HG03066 (cell line): ENCODE measurements at regions not wholly inside any gene's neighbourhood (a gene's known extent, or its start where the extent isn't known, plus 50 kb on each side); places are given as distances from the start of the nearest gene placed in this dataset.

Experiments
- ATAC-seq: cut with Tn5 transposase; IDR thresholded peaks from one replicate; pipeline ENCODE4 v1.9.1; 2021; ENCODE audit warnings: low read depth; ENCODE audit not compliant: unreplicated experiment

DNA sequence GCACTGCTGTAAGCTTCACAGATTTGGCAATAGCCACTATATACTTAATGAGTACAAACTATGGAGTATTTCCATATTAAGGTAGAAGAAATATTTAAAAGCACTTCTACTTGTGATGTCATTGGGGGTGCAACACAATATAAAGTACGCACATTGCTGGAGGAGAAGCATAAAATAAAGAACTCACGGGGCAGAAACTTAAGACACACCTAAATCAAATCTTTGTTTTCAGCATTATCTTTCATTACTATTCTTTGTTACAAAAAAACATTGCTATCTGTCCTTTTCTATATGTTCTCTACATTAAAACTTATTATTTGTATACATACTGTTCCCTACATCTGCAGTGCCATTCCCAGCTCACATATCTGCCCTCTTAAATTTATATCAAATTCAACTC, 93.3 kb upstream of the VPREB1 start:
- no peak for ATAC-seq

DNA sequence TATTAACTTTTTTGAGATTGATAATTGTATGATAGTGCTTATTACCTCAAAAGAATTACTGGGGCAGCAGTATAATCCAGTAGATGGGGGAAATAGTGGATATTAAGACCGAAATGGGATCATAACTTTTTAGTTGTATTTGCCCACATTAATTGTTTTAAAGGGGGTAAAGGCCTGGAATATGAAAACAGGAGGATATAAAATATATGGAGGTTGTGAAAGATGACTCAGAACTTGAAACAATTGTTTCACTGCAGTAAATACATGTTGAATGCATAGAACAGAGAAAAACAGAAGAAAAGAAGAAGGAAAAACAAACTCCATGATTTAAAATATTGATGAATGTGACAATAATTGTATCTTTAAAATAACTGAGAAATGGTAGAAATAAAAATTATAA, 94.1 kb upstream of the VPREB1 start:
- ATAC-seq = no peak

DNA sequence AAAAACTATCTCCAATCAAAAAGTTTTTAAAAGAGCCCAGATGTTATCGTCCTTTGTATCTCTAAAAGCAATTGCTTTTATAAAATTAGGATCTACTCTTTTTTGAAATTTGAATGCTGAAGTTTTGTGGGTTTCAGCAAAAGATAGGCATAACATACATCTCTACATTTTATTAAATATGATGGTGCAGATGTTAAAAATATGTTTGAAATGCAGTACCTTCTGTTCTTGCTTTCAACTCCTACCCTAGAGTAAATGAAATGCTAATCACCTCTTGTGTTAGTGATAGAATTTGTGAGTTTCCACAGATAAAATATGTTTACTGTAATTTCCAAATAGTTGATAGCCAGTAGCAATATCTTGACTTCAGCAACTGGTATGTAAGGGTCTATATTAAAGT, 95.7 kb upstream of the VPREB1 start:
- ATAC-seq = no peak

DNA sequence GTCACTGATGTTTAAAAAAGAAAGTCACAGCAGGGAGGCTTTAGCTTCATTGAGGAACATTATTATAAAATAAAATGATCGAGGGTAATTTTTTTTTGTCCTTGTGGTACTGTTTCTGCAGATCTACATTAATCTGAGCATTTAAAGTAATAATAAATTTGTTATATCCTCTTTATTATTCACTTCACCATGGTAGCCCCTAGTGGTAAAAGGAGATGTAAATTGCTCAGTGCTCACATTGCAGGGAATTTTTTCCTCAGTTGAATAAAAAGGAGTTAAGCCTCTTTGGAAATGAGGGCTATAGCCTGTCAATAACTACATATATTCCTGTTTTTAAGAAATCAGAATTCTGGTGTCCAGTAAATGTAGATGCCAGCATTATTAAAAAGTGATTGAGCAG, 99.7 kb upstream of the VPREB1 start:
- ATAC-seq = no peak

DNA sequence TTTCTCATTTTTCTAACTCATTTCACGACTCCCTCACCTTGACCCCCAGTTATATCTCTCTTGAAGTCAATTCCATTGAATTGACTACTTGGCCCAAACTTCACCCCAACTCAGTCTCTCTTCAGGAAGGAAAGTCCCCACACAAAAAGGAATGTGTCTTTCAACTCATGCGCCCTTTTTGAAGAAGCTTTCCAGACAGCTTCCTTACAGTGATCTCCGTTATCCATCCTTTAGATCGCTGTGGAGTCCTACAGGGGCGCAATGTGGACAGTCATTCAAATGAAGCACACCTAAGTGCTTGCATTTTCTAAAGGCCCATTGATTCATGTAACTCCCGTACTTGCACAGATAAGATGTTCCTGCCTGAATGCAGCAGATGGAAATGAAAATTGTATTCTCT, 101.1 kb upstream of the VPREB1 start:
- ATAC-seq = no peak

DNA sequence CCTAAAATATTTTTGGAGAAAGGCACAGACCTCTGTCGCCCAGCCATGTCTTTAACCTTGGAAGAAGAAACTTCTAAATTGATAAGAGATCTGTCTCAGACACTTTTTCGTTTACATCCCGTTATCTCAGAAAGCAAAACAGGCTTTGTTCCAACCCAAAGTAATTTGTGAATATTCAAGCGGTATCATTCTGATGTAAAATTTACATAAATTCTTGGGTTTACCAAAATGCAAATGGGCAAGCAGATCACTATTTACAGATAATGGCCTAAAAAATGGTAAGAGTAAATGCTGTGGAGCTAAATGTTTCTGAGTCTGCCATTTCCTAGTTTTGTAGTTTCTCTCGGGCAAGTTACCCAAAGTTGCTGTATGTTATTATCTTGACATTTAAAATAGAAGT, 101.9 kb upstream of the VPREB1 start:
- no peak for ATAC-seq

DNA sequence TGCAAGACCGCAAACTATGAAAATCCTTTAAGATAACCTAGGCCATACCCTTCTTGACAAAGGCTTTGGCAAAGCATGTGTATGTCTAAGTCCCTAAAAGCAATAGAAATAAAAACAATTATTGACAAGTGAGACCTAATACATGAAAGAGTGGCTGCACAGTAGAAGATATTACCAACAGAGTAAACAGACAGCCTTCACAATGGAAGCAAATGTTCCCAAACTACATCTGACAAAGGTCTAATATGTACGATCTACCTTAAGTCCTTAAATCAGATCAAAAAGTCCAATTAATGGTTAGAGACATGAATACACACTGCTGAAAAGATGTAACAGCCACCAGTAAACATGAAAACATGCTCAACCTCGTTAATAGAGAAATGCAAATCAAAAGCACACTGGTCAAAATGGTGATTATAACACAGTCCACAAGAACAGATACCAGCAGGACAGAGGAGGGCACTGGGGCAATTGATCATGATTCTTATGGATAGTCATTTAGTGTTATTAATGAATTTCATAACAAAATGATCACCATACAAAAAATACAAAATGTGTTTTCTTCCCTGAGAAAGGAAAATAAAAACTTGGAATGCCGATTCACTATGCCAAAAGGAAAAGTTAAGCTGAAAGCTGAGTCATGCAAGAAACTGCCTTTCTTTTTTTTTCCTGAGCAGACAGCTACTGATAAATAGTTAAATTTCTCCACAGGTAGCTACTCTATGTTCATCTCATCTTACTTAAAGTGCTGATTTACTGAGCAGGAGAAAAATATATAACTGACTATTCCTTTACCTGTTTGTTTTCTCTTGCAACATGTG, 102.6 kb upstream of the VPREB1 start:
- ATAC-seq = no peak

DNA sequence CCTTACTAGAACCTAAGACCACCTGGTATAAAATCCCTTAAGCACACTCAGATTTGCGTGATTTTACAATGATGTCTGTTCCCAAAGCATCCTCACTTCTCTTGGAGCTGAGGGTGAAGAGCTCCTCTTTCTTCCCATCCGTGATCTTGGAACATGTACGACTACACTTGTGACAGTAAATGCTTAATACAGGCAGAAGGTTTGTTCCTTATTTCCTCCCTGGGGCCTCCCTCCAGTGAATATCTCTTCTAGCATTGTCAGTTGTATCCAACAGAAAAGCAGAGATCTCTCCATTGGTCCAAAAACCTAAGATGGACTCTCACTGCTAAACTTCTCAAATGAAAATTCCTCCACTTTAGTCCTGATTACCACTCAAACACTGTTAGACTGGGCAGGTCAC, 103.6 kb upstream of the VPREB1 start:
- no peak for ATAC-seq

DNA sequence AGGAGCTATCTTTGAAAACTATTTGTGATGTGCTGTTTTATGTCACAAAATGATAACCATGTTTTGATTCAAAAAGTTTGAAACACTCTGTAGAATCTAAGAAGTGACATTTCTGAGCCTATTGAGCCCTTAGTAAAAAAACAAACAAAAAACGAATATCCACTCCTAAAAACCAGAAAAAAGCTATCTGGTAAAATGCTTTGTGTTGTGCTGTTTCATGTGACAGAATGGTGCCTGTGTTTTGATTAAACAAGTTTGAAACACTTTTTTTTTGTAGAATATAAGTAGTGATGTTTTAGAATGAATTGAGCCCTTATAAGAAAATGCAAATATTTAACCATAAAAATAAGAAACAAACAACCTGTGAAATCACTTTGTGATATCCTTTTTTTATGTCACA, 105.2 kb upstream of the VPREB1 start:
- no peak for ATAC-seq

DNA sequence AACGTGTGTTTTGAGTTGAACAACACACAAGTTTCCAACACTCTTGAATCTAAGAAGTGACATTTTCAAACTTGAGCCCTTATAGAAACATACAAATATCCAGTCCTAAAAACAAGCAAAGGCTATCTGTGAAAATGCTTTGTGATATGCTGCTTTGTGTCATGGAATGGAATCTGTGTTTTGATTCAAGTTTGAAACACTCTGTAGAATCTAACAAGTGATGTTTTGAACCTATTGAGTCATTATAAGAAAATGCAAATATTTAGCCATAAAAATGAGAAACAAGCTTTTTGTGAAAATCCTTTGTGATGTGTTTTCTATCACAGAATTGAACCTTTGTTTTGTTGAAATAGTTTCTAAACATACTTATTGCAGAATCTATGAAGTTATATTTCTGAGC, 105.7 kb upstream of the VPREB1 start:
- no peak for ATAC-seq

DNA sequence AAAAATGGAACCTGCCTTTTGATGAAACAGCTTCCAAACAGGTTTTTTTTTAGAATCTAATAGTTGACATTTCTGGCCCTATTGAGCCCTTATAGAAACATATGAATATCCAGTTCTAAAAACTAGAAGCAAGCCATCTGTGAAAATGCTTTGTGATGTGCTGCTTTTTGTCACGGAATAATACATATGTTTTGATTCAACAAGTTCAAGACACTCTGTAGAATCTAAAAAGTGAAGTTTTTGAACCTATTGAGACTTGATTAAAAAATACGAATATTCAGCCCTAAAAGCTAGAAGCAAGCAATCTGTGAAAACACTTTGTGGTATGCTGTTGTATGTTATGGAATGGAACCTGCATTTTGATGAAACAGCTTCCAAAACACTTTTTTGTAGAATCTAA, 106.7 kb upstream of the VPREB1 start:
- no peak for ATAC-seq

DNA sequence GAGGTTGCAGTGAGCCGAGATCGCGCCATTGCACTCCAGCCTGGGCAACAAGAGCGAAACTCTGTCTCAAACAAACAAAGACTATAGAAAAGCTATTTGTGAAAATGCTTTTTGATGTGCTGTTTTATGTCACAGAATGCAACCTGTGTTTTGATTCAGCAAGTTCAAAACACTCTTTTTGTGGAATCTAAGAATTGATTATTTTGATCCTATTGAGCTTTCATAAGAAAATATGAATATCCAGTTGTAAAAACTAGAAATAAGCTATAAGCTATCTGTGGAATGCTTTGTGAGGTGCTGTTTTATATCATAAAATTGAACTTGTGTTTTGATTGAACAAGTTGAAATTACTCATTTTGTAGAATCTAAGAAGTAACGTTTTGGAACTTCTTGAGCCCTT, 110.7 kb upstream of the VPREB1 start:
- no peak for ATAC-seq

DNA sequence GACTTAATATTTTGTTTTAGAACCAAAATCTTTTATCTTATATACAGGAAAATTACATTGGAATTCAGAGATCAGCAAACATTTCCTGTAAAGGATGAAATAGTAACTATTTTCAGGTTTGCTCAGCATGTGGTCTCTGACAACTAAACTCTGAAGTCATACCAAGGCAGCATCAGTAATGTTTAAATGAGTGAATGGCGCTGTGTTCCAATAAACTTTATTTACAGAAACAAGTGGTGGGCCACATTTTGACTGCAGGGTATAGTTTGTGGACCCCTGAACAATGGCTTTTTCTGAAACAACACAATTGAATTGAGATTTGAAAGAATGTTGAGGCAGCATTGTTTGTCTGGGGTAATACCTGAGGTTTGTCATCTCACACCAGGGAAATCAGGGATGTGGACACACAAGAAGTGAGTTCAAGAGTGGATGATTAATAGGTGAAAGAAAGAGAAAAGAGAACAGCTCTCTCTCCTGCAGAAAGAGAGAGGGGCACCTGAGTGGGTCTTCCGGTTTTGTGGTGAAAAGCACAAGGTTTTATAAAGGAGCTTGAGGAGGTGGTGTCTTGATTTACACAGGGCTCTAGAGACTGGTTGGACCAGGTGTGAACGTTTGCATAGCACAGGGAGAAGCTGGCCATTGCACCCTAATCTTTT, 113.5 kb upstream of the VPREB1 start:
- no peak for ATAC-seq

DNA sequence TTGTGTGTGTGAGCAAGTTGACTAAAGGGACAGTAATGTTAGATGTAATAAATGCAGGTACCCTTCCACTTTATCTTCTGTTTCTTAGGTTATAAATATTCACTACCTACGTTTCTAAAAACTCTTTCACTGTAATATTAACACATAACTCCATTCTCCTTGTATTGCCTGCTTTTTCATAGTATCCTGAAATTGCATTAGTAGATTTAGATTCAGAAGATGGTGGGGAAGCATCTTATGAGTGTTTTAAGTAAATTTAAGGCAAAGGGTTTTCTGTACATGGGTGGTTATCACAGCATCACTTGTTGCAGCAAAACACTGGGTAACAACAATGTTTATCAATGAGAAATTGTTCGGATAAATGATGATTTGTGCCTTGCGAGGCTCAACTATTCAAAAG, 115.2 kb upstream of the VPREB1 start:
- ATAC-seq = no peak

DNA sequence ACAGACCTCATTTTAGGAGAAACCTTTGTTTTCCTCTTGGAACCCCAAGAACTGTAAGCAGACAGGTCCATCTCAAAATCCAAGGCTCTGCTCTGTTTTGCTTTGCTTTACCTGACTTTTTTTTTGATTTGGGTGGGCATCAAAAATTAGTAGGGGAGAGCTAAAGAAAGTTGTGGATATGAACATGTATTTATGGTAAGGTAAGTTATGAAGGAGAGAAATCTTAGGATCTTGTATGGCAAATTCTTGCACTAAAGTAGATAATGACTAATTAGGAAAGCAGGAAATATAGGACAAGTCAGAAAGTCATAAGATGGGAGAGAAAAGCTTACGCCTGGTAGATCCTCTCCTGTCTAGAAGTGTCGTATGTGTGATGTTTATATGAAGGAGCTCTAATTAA, 116.1 kb upstream of the VPREB1 start:
- ATAC-seq = no peak

DNA sequence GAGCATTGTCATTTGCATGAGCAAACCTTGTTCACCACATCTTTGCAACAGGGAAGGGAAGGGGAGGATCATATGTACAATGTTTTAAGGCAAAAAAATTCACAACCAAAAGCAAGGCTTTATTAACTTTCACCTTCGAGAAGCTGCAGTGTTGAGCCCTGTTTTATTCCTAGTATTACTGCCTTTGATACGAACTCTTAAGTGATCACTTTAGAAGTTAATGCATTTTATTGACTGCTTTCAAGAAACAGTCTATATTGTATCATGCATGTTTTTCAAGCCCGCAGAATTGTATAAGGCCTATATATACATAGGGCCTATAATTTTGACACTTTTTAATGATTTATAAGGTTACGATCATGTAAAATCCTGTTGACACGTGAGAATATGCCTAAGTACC, 117.5 kb upstream of the VPREB1 start:
- ATAC-seq = no peak

DNA sequence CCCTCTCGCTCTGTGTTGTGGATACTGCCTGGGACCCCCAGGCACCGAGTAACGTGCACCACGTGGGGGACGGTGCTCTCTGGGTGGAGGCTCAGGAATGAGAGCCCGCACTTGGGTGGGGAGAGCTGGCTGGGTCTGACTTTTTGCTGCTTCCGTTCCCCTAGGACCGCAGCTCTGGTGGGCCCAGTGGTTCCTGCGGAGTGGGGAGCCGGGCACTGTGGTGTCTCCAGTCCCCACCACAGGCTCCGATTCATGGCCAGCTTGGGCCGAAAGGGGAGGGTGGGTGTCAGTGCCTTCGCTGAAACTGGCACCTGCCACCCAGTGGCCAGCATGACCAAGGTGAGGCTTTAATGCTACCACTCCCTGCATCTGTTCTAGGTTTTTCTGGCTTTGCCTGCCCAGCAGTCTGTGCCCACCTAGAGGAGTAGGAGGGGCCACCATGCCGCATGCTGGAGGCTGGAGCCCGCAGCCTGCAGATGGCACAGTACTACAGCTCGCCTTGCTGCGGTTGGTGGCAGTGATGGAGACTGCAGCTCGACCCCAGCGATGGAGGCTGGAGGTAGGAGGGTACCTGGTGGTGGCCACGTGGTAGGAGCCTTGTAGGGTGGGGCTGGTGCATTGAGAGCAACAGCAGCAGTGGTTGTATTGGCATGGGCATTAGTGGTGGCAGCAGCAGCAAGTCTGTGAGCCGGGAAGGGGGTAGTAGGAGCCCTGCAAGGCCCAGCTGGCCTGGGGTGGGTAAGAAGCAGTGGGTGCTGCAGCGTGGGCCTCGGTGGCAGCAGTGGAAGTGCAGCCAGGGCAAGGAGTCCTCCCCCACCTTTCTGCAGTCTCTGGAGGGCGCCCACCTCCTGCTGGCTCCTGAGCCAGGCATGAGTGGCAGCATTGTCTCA, 118.8 kb upstream of the VPREB1 start:
- ATAC-seq = no peak

DNA sequence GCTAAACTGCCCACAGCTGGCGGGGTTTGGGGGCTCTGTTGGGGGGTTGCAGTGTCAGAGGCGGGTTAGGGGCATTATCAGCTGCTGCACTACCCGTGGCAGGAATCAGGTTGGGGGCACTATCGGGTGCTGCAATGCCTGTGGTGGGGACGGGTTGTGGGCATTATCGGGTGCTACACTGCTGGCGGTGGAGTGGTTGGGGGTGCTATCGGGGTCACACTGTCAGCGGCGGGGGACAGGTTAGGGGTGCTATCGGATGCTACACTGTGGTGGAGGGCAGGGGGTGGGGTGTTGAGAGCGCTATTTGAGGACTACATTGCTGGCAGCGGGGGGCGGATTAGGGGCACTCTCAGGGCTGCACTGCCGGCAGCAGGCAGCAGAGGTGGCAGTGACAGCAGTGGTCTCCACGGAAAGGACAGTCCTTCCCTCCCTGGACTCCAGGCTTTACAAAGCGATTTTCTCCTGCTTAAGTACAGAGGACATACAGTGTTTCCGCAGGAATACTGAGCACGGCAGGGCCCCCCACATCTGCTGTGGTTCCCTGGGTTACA, 119.5 kb upstream of the VPREB1 start:
- no peak for ATAC-seq

DNA sequence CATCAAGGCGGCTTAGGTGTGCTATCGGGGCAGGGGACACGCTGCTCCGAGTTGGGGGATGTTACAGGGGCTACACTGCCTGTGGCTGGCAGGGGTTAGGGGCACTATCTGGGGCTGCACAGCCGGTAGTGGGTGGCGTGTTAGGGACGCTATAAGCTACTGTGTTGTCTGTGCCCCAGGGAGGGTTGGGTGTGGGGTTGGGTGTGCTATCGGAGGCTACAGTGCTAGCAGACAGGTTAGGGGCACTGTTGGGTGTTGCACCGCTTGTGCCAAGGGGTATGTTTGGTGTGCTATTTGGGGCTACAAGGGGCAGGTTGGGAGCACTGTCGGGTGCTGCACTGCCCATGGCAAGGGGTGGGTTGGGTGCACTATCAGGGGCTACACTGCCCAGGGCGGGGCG, 120.2 kb upstream of the VPREB1 start:
- no peak for ATAC-seq

DNA sequence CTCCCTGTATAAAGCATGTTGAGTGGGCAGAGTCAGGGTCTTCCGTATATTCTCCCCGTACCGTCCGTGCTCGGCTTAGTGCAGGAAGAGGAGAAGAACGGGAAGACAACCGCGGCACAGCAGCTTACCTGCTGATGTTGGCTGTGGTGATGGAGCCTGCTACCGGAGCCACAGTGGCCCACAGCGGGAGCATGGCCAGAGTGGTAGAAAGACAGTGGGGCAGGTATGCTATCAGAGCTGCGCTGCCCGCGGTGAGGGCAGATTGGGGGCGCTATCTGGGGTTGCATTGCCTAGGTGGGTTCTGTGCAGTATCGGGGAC, 120.7 kb upstream of the VPREB1 start:
- no peak for ATAC-seq
